ENCODE measurements at regions not wholly inside any gene's neighbourhood (a gene's known extent, or its start where the extent isn't known, plus 50 kb on each side); places are given as distances from the start of the nearest gene placed in this dataset.
"Not testable (repeated sequence)": the region's sequence is repeated elsewhere in the genome, so short reads cannot be mapped to it uniquely, and the experiment has no call there.

- in situ Hi-C loops (cut with HindIII; ENCODE audit: low sequenced_read_pairs): not testable (repeated sequence)
Measured at GRCh38 chr4:67412153-67412712, 133.1 kb downstream of the CENPC start.

- in situ Hi-C loops (cut with HindIII; ENCODE audit: low sequenced_read_pairs): no loop called here
Measured at GRCh38 chr4:67403342-67403741, 142.0 kb downstream of the CENPC start.

GRCh38 chr4:67401902-67402301, 143.4 kb downstream of the CENPC start:
- in situ Hi-C loops (cut with HindIII; ENCODE audit: low sequenced_read_pairs): no loop called here

- in situ Hi-C loops (cut with HindIII; ENCODE audit: low sequenced_read_pairs): no loop called here
Measured at GRCh38 chr4:67397931-67398330, 147.4 kb downstream of the CENPC start.

- in situ Hi-C loops (cut with HindIII; ENCODE audit: low sequenced_read_pairs): no loop called here
Measured at GRCh38 chr4:67397031-67397430, 148.3 kb downstream of the CENPC start.

- in situ Hi-C loops (cut with HindIII; ENCODE audit: low sequenced_read_pairs): no loop called here
Measured at GRCh38 chr4:67396008-67396407, 149.3 kb downstream of the CENPC start.

- in situ Hi-C loops (cut with HindIII; ENCODE audit: low sequenced_read_pairs): no loop called here
Measured at GRCh38 chr4:67394879-67395278, 150.4 kb downstream of the CENPC start.

- in situ Hi-C loops (cut with HindIII; ENCODE audit: low sequenced_read_pairs): no loop called here
Measured at GRCh38 chr4:67393699-67394281, 151.5 kb downstream of the CENPC start.

- in situ Hi-C loops (cut with HindIII; ENCODE audit: low sequenced_read_pairs): no loop called here
Measured at GRCh38 chr4:67393007-67393406, 152.3 kb downstream of the CENPC start.

- in situ Hi-C loops (cut with HindIII; ENCODE audit: low sequenced_read_pairs): not testable (repeated sequence)
Measured at GRCh38 chr4:67381406-67381804, 163.9 kb downstream of the CENPC start.

GRCh38 chr4:67380702-67381405, 164.4 kb downstream of the CENPC start:
- in situ Hi-C loops (cut with HindIII; ENCODE audit: low sequenced_read_pairs): not testable (repeated sequence)

- in situ Hi-C loops (cut with HindIII; ENCODE audit: low sequenced_read_pairs): no loop called here
Measured at GRCh38 chr4:67380154-67380553, 165.1 kb downstream of the CENPC start.

- in situ Hi-C loops (cut with HindIII; ENCODE audit: low sequenced_read_pairs): no loop called here
Measured at GRCh38 chr4:67375291-67375690, 170.0 kb downstream of the CENPC start.

GRCh38 chr4:67371615-67372014, 173.7 kb downstream of the CENPC start:
- in situ Hi-C loops (cut with HindIII; ENCODE audit: low sequenced_read_pairs): no loop called here

- in situ Hi-C loops (cut with HindIII; ENCODE audit: low sequenced_read_pairs): no loop called here
Measured at GRCh38 chr4:67366311-67366861, 178.9 kb downstream of the CENPC start.

GRCh38 chr4:67365661-67366245, 179.6 kb downstream of the CENPC start:
- in situ Hi-C loops (cut with HindIII; ENCODE audit: low sequenced_read_pairs): no loop called here

- in situ Hi-C loops (cut with HindIII; ENCODE audit: low sequenced_read_pairs): no loop called here
Measured at GRCh38 chr4:67355806-67356205, 189.5 kb downstream of the CENPC start.

- in situ Hi-C loops (cut with HindIII; ENCODE audit: low sequenced_read_pairs): no loop called here
Measured at GRCh38 chr4:67346654-67347053, 198.6 kb downstream of the CENPC start.

GRCh38 chr4:67344594-67345380, 200.5 kb downstream of the CENPC start:
- in situ Hi-C loops (cut with HindIII; ENCODE audit: low sequenced_read_pairs): no loop called here

- in situ Hi-C loops (cut with HindIII; ENCODE audit: low sequenced_read_pairs): no loop called here
Measured at GRCh38 chr4:67343199-67343598, 202.1 kb downstream of the CENPC start.

- in situ Hi-C loops (cut with HindIII; ENCODE audit: low sequenced_read_pairs): no loop called here
Measured at GRCh38 chr4:67342291-67342690, 203.0 kb downstream of the CENPC start.
